HG03439 (cell line): ENCODE measurements at regions not wholly inside any gene's neighbourhood (a gene's known extent, or its start where the extent isn't known, plus 50 kb on each side); places are given as distances from the start of the nearest gene placed in this dataset.

ENCODE experiments used
- ATAC-seq: cut with Tn5 transposase; IDR thresholded peaks from one replicate; pipeline ENCODE4 v1.9.1; 2021; ENCODE audit warnings: mild to moderate bottlenecking, moderate library complexity; ENCODE audit not compliant: unreplicated experiment

GRCh38 chr7:22962775-22963350, 51.1 kb downstream of the HYCC1 start:
- ATAC-seq: no peak

DNA sequence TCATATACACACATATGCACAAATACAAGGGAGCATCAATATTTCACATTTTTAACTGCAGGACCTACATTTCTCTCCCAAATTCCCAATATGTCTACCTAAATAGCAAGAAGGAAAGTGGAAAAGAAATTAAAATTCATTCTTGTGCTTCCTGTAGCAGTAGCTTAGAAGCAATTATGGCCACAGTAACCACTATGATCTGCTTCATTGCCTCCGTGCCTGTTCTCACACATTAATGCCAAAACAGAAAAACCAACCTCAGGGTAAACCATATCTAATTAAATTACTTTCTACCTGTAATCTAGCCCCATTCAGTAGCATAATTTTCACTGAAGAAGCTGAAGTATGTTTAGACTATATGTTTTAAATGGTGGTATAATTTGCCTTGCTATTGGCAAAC, 55.2 kb downstream of the HYCC1 start:
- no peak for ATAC-seq

DNA sequence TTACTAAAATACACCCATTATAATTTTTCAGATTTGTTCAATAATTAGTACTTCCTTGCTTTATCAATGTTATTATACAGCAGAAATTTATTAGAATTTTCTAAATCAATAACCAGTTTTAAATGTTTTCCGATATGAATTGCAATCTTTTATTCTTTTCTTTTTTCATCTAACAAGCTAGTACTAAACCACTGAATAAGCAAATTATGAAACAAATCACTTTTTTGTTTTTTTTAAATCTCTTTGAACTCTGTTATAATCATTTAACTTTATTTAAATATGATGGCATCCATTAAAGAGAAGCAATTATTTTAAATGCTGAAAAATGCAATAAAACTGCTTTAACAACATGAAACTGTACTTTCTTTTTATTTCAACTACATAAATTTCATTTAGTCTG, 59.7 kb downstream of the HYCC1 start:
- ATAC-seq: no peak

GRCh38 chr7:22952306-22953015, 61.5 kb downstream of the HYCC1 start:
- no peak for ATAC-seq

DNA sequence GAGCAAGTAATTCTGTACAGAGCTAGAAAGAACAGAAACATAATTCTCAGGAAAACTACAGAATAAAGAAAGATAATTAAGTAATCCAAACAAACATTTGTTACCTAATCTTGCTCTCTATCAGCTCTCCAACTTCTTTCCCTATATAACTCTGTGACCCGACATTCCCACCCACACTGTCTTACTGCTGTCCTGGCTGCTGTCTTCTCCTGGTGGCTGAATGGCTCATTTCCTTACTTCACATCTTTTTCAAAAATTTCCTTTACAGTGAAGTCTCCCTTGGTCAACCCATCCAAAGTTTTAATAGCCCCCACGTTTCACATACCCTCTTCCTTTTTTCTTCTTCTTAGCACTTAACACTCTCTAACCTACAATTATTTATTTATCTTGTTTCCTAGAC, 64.0 kb downstream of the HYCC1 start:
- ATAC-seq: no peak

- no peak for ATAC-seq
Observed at GRCh38 chr7:22949221-22949620, 64.7 kb downstream of the HYCC1 start.

DNA sequence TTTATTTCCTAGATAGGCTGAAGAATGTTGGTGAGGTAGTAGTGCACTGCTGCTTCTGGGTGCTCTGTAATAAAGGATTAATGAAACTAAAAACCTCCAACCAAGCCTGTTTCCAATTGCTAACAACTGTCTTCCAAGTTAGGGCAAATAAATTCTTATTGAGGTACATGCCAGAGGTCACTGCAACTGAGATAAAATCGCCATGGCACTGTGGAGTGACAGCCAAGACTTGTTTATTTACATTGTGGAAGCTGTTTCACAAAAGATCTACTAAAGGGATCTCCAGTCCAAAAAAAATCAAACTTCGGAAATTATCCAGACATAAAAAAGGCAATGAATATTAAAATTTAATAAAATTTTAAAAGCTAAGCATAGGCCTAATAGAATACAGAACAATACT, 65.2 kb downstream of the HYCC1 start:
- no peak for ATAC-seq

- no peak for ATAC-seq
Observed at GRCh38 chr7:22945584-22945983, 68.3 kb downstream of the HYCC1 start.

DNA sequence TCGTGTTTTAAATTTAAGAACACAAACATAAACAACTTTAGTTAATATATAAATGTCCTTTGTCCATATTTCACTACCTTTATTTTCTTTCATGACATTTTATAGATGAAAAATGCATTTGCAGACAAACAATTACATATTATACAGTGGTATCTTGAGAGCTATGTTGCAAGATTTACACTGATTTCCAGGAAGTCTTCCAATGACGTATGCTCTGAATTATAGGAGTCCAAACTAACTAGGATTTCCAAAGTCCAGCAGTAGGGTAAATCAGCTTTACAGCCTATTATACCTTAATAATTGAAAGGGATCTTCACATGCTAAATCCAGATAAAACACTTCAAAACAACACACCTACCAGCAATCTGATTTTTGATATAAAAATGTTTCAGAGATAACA, 69.4 kb downstream of the HYCC1 start:
- ATAC-seq: no peak

GRCh38 chr7:22944022-22944421, 69.9 kb downstream of the HYCC1 start:
- no peak for ATAC-seq

- no peak for ATAC-seq
Observed at GRCh38 chr7:22942191-22942590, 71.7 kb downstream of the HYCC1 start.

GRCh38 chr7:22939842-22940241, 74.1 kb downstream of the HYCC1 start:
- ATAC-seq: no peak

DNA sequence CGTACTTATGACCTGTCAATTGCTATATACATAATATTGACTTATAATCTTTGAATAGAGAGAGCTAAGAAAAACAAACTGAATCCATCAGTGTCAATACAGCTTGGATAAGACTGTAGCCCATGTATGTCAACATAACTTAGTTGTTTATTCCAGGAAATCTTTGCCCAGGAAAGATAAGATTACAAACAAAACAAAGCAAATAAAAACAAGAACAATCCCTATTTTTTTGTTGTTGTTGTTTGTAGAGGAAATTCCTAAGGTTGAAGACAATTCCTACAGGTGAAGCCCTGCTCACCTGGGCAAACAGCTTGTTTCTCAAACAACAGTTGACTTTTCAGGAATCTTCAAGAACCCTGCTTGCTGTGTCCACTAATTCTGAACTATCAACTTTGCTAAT, 76.0 kb downstream of the HYCC1 start:
- no peak for ATAC-seq

GRCh38 chr7:22936246-22936645, 77.7 kb downstream of the HYCC1 start:
- no peak for ATAC-seq

DNA sequence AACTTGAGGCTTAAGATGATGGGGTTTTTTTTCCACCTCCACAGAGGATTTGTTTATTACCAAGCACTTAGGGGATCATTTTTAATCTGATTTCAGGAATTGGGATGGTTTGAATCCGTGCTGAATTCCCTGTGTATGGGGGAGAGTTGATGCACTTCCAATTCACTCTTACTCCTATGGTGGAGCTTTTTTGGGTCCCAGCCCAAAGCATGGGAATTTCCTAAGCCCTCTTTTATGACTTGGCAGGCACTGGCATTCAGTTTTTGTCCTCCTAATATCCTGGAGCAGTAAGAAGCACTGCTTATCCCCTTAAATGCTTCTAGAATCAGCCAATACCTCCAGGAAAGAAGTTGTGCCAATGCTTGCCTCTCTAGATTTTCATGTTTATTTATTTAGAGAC, 78.7 kb downstream of the HYCC1 start:
- ATAC-seq: no peak

DNA sequence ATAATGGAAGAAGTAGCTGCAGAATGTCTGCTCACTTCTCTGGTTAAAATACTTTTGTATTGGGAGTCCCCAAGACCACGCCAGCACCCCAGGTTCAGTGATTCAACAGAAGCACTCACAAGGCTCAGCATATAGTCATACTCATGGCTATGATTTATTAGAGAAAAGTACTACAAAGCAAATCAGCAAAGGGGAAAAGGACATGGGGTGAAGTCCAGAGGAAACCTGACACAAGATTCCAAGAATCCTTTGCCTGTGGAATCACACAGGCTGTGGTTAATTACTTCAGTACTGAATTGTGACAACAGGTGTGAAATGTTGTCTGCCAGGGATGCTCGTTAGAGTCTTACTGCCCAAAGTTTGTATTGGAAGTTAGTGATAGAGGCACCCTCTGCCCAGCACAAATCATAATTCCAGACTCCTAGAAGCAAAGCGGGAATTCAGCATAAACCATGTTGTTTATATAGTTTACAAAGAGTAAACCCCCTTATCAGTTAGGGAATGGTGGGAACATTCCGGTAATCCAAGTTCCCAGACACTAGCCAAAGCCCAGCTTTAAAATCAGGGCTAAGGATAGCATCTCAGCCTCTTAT, 79.4 kb downstream of the HYCC1 start:
- no peak for ATAC-seq

- no peak for ATAC-seq
Observed at GRCh38 chr7:22934023-22934422, 79.9 kb downstream of the HYCC1 start.

DNA sequence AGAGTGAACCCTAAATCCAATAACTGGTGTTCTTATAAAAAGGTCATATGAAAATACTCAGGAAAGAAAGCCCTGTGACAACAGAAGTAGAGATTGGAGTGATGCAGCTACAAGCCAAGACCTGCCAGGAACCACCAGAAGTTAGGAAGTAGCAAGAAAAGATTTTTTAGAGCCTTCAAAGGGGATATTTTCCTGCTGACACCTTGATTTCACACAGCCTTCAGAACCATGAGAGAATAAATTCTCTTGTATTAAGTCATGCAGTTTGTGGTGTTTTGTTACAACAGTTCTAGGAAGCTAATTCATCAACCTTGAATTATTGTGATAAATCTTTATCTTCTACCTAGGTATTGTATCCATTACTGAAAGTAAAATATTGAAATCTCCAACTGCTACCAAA, 81.0 kb downstream of the HYCC1 start:
- ATAC-seq: no peak

- ATAC-seq: no peak
Observed at GRCh38 chr7:22931011-22931410, 82.9 kb downstream of the HYCC1 start.

DNA sequence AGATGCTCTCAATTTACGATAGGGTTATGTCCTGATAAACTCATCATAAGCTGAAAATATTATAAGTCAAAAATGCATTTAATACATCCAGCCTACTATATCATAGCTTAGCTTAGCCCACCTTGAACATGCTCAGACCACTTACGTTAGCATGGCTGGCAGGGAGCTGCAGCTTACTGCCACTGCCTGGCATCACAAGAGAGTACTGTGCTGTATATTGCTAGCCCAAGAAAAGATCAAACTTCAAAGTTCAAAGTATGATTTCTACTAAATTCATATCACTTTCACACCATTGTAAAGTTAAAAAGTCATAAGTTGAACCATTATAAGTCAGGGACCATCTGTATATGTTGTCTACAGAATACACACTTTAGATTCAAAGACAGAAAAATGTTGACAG, 91.6 kb downstream of the HYCC1 start:
- no peak for ATAC-seq

DNA sequence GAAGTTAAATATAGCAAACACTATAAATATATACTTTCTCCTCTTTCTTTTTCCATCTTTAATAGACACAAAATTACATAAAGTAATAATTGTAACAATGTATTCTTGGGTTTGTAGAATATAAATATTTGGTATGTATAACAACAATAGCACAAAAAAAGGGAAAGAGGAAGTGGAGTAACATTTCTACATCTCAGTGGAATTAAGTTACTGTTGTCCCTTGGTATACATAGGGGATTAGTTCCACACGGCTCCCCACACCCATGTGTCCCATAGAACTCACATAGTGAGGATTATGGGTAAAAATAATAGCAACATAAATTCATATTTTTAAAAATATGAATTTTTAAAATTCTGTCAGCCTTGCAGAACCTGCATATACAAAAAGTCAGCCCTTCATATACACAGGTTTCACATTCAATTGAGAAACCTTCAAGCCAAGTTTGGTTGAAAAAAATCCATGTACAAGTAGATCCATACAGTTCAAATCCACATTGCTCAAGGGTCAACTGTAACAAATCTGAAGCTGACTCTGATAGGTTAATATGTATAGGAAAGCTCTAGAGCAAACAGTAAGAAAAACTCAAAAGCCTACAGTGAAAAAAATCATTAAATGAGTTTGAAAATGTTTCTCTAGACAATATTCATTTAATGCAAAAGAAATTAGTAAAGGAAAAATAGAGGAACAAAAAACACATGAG, 92.4 kb downstream of the HYCC1 start:
- ATAC-seq: no peak

- ATAC-seq: no peak
Observed at GRCh38 chr7:22920672-22921071, 93.3 kb downstream of the HYCC1 start.
